Upper lobe of left lung (tissue), 4 donors: ENCODE measurements at regions not wholly inside any gene's neighbourhood (a gene's known extent, or its start where the extent isn't known, plus 50 kb on each side); places are given as distances from the start of the nearest gene placed in this dataset.

Experiments used
- EP300 ChIP-seq, 4 donors: sonication (generic); formaldehyde crosslinking; IDR thresholded peaks; one replicate each; pipeline ENCODE4 v1.5.1; 2017; ENCODE audit warnings: antibody characterized with exemption in 4 of 4, control low read depth in 2 of 4
- POLR2A ChIP-seq, 4 donors: fragments of 450-650 bp; IDR thresholded peaks; one replicate each; pipeline ENCODE4 v1.5.1; 2016 to 2017; ENCODE audit warnings: antibody characterized with exemption in 4 of 4, mild to moderate bottlenecking in 2 of 4
- POLR2AphosphoS5 ChIP-seq, 2 donors: sonication (generic); formaldehyde crosslinking; IDR thresholded peaks; one replicate each; pipeline ENCODE4 v1.5.1; 2017; ENCODE audit warnings: antibody characterized with exemption in 2 of 2
- TF ChIP-seq, protein P1 (sequence below), 6 experiments: fragments of 450-650 bp in 4 of 6; fragments of 200-600 bp in 2 of 6; sonication (generic) in 2 of 6; IDR thresholded peaks; one replicate each; pipeline ENCODE4 v1.5.1; 2016 to 2019; ENCODE audit warnings: antibody characterized with exemption in 6 of 6

DNA sequence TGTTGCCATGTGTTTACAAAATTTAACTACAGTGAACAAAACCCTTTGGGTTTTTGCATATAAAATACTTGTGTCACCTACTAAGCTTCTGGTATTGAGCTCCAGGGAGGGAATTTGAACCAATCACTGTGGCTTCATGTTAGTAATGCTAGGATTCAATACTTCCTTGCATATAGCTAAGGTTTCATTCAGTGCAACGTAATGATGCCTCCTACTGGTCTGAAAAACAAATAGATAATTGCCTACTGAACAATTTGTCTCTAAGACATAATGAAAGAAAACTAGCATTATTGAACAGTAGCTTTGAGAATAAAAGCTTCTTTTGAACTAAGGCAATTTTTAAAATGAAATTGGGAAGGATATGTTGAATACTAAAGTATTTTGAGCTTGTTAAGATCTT, 244.4 kb downstream of the ZWINT start:
- TF ChIP-seq, protein P1, sequence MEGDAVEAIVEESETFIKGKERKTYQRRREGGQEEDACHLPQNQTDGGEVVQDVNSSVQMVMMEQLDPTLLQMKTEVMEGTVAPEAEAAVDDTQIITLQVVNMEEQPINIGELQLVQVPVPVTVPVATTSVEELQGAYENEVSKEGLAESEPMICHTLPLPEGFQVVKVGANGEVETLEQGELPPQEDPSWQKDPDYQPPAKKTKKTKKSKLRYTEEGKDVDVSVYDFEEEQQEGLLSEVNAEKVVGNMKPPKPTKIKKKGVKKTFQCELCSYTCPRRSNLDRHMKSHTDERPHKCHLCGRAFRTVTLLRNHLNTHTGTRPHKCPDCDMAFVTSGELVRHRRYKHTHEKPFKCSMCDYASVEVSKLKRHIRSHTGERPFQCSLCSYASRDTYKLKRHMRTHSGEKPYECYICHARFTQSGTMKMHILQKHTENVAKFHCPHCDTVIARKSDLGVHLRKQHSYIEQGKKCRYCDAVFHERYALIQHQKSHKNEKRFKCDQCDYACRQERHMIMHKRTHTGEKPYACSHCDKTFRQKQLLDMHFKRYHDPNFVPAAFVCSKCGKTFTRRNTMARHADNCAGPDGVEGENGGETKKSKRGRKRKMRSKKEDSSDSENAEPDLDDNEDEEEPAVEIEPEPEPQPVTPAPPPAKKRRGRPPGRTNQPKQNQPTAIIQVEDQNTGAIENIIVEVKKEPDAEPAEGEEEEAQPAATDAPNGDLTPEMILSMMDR (IDR thresholded peaks at IDR 0.05), result no peak
- TF ChIP-seq POLR2AphosphoS5 (IDR thresholded peaks at IDR 0.05) (no peak), POLR2A (IDR thresholded peaks at IDR 0.05) (no peak), EP300 (IDR thresholded peaks at IDR 0.05) (no peak)
